HG02943 (cell line): ENCODE measurements at regions not wholly inside any gene's neighbourhood (a gene's known extent, or its start where the extent isn't known, plus 50 kb on each side); places are given as distances from the start of the nearest gene placed in this dataset.
A peak's percentile ranks its signal among the peaks of the same experiment; 100 is the strongest.
"Not testable (repeated sequence)": the region's sequence is repeated elsewhere in the genome, so short reads cannot be mapped to it uniquely, and the experiment has no call there.

ENCODE experiments used
- ATAC-seq: cut with Tn5 transposase; IDR thresholded peaks from one replicate; pipeline ENCODE4 v1.9.1; 2021; ENCODE audit warnings: mild to moderate bottlenecking, low read depth, moderate library complexity; ENCODE audit not compliant: unreplicated experiment

DNA sequence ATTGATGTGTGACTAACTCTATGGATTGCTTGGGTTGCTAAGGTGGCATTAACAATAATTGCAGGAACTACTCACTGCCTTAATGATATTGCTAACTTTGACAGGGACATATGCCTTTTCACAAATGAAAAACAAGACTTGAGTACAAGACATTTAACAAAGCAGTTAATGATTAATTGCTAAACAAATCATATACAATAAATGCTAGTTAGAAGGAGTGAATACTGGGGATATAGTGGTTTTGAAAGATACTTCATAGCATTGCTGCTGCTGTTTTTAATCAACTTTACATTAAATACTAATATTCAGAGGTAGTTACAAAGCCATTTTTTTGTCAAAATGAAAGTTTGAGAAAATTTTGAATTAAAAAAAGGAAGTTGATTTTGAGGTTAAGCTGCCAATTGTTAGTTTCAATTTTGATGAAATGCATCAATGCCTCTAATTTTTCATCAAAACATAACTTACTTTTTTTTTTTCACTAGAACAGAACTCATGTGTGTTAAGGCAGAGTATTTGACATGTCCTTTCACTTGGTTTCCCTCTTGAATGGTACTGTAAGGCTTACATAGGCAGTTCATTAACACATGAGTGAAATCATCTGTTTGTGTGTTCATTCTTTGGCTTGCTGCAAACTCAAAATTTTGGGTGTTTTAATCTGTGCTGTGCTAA lies 106.2 kb upstream of the SEMA3D start:
- ATAC-seq = peak; percentile 79

GRCh38 chr7:85290269-85290668 lies 103.4 kb upstream of the SEMA3D start:
- peak; percentile 40 for ATAC-seq

- no peak for ATAC-seq
Observed at GRCh38 chr7:85289279-85289678, 102.4 kb upstream of the SEMA3D start.

- ATAC-seq = no peak
Observed at GRCh38 chr7:85287106-85287825, 100.4 kb upstream of the SEMA3D start.

DNA sequence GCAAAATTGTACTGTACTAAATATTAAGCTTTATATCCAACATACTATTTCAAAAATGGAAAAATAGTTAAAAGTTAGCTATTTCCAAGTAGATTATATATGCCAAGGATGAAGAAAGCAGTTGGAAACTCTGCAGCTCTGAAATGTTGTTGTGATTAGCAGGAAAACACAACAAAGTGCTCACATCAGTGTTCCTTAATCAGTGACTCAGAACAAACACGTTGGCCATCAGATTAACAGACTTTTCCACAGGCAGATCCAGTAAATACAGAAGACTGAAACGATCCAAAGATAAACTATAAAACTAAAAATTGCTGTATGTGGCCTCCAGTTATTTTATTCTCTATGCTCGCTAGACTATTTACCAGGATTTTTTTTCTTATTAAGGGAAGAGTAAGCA lies 99.6 kb upstream of the SEMA3D start:
- ATAC-seq = no peak

DNA sequence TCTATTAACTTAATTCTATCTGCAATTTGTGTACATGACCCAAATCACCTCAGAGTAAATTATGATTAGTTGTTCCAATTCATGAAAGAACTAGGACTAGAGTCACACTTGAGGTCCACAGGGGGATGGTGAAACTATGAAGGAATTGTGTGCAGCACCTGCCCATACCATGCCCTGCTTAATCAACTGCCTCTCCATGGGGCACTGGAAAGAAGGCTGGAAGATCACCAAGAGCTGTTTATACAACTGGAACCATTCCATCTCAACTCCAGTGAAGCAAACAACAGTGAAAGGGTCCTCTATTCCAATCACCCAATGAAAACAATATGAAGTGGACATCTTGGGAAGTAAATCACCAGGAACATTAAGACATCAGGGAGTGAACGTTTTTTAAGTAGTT lies 98.7 kb upstream of the SEMA3D start:
- ATAC-seq = no peak

GRCh38 chr7:85275204-85275603 lies 88.3 kb upstream of the SEMA3D start:
- no peak for ATAC-seq

- no peak for ATAC-seq
Observed at GRCh38 chr7:85274454-85274853, 87.6 kb upstream of the SEMA3D start.

GRCh38 chr7:85262891-85263290 lies 76.0 kb upstream of the SEMA3D start:
- ATAC-seq = no peak

- no peak for ATAC-seq
Observed at GRCh38 chr7:85261336-85261735, 74.5 kb upstream of the SEMA3D start.

DNA sequence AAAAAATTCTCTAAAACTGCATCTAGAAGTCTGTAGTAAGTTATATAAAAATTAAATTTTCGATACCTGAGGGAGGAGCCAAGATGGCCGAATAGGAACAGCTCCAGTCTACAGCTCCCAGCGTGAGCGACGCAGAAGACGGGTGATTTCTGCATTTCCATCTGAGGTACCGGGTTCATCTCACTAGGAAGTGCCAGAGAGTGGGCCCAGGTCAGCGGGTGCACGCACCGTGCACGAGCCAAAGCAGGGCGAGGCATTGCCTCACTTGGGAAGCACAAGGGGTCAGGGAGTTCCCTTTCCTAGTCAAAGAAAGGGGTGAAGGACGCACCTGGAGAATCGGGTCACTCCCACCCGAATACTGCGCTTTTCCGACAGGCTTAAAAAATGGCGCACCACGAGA lies 62.9 kb upstream of the SEMA3D start:
- not testable (repeated sequence) for ATAC-seq

DNA sequence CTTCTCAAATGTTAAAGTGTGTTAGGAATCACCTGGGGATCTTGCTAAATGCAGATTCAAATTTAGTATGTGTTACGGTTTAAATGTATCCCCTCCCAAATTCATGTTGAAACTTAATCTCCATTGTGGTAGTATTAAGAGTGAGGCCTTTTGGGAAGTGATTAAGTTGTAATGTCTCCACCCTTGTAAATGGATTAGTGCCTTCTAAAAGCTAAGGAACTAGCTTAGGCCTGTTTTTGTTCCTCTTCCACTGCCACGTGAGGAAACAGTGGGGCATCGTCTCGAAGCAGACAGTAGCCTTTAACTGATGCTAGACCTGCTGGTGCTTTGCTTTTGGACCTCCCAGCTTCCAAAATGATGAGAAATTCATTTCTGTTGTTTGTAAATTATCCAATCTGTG lies 52.3 kb upstream of the SEMA3D start:
- ATAC-seq = no peak

GRCh38 chr7:85237721-85238120 lies 50.9 kb upstream of the SEMA3D start:
- no peak for ATAC-seq
